Stimulated activated CD4-positive, alpha-beta T cell treated with anti-CD3 and anti-CD28 coated beads, Interleukin-15, amount 100 ng/mL, for 48 hours (primary cell): ENCODE measurements at regions not wholly inside any gene's neighbourhood (a gene's known extent, or its start where the extent isn't known, plus 50 kb on each side); places are given as distances from the start of the nearest gene placed in this dataset.

Experiments
- DNase-seq, 2 donors: peaks; one replicate each; pipeline ENCODE4 v3.0.0-alpha.2; 2020; ENCODE audit warnings: low read depth in 2 of 2

- no peak for DNase-seq
Measured at GRCh38 chr18:46294318-46294717, 190.1 kb downstream of the HAUS1 start.

GRCh38 chr18:46294751-46295150 lies 190.6 kb downstream of the HAUS1 start:
- DNase-seq: no peak

- DNase-seq: no peak
Measured at GRCh38 chr18:46295416-46295815, 191.2 kb downstream of the HAUS1 start.

GRCh38 chr18:46296656-46297055 lies 192.5 kb downstream of the HAUS1 start:
- no peak for DNase-seq

GRCh38 chr18:46297124-46297523 lies 192.9 kb downstream of the HAUS1 start:
- no peak for DNase-seq

- DNase-seq: no peak
Measured at GRCh38 chr18:46297621-46298020, 193.4 kb downstream of the HAUS1 start.

GRCh38 chr18:46298511-46298910 lies 194.3 kb downstream of the HAUS1 start:
- no peak for DNase-seq

- DNase-seq: no peak
Measured at GRCh38 chr18:46299465-46300008, 195.4 kb downstream of the HAUS1 start.

GRCh38 chr18:46301081-46301480 lies 196.9 kb downstream of the HAUS1 start:
- no peak for DNase-seq

GRCh38 chr18:46301571-46301970 lies 197.4 kb downstream of the HAUS1 start:
- DNase-seq: no peak

- DNase-seq: no peak
Measured at GRCh38 chr18:46302528-46303485, 198.6 kb downstream of the HAUS1 start.

- no peak for DNase-seq
Measured at GRCh38 chr18:46310258-46310657, 206.1 kb downstream of the HAUS1 start.

- DNase-seq: no peak
Measured at GRCh38 chr18:46310675-46311345, 206.6 kb downstream of the HAUS1 start.

- no peak for DNase-seq
Measured at GRCh38 chr18:46311491-46311890, 207.3 kb downstream of the HAUS1 start.

GRCh38 chr18:46312221-46312620 lies 208.0 kb downstream of the HAUS1 start:
- no peak for DNase-seq

GRCh38 chr18:46313521-46313920 lies 209.3 kb downstream of the HAUS1 start:
- DNase-seq: no peak

- no peak for DNase-seq
Measured at GRCh38 chr18:46314011-46314410, 209.8 kb downstream of the HAUS1 start.

- DNase-seq: no peak
Measured at GRCh38 chr18:46315161-46315560, 211.0 kb downstream of the HAUS1 start.

GRCh38 chr18:46318356-46318755 lies 214.2 kb downstream of the HAUS1 start:
- DNase-seq: no peak

GRCh38 chr18:46319783-46320182 lies 215.6 kb downstream of the HAUS1 start:
- DNase-seq: no peak

- DNase-seq: no peak
Measured at GRCh38 chr18:46320297-46320696, 216.1 kb downstream of the HAUS1 start.

GRCh38 chr18:46320928-46321711 lies 216.9 kb downstream of the HAUS1 start:
- no peak for DNase-seq
